ENCODE measurements at regions not wholly inside any gene's neighbourhood (a gene's known extent, or its start where the extent isn't known, plus 50 kb on each side); places are given as distances from the start of the nearest gene placed in this dataset.

GRCh38 chr5:8844847-8845246, 701.0 kb downstream of the SEMA5A start:
- Histone ChIP-seq H3K9ac (ENCODE audit: control insufficient read depth, extremely low read depth, insufficient read depth, low read length) (no peak overlapping the region), H3K27me3 (ENCODE audit: control insufficient read depth, extremely low read depth, insufficient read depth, low read length) (no peaks in the 10 kb centered on the region), H3K27ac (ENCODE audit: control insufficient read depth, insufficient read depth, low read length) (no peak overlapping the region), H3K36me3 (ENCODE audit: control insufficient read depth in 2 of 2, extremely low read depth in 1 of 2, insufficient read depth in 2 of 2, low read length in 2 of 2) (no peaks in the 10 kb centered on the region), H3K9me3 (ENCODE audit: control insufficient read depth, low read depth, low read length) (no peaks in the 10 kb centered on the region), H3K4me3 (ENCODE audit: control insufficient read depth in 2 of 3, extremely low read depth in 1 of 3, insufficient read depth in 2 of 3, low read depth in 1 of 3, low read length in 3 of 3) (no peak overlapping the region), H4K20me1 (ENCODE audit: control insufficient read depth, extremely low read depth, insufficient read depth, low read length) (no peaks in the 10 kb centered on the region), H3K4me1 (ENCODE audit: control insufficient read depth, extremely low read depth, insufficient read depth, low read length) (no peaks in the 10 kb centered on the region), H3K79me2 (ENCODE audit: control insufficient read depth, insufficient read depth, low read length) (no peaks in the 10 kb centered on the region), H3K4me2 (ENCODE audit: control insufficient read depth, extremely low read depth, insufficient read depth, low read depth, low read length) (no peak overlapping the region), H2AFZ (ENCODE audit: control insufficient read depth, low read length) (no peak overlapping the region), H3K9me1 (ENCODE audit: control insufficient read depth, extremely low read depth, insufficient read depth, low read length) (no peaks in the 10 kb centered on the region)
- TF ChIP-seq CTCF (optimal IDR thresholded peaks at IDR 0.05 in 1 of 3, IDR thresholded peaks at IDR 0.05 in 1 of 3, conservative IDR thresholded peaks at IDR 0.05 in 1 of 3; ENCODE audit: extremely low read depth in 1 of 3, insufficient read depth in 2 of 3, low read length in 3 of 3): no peak
- TF ChIP-seq EZH2 (IDR thresholded peaks at IDR 0.05; ENCODE audit: low read length): no peak
- dilution Hi-C loops (cut with MboI; ENCODE audit: extremely low pct_ligation_motif_present, low sequenced_read_pairs): no loop called here
- DNase-seq (ENCODE audit: low read depth, low spot score) (no peak), FAIRE-seq (no peak)

GRCh38 chr5:8845296-8845695, 700.6 kb downstream of the SEMA5A start:
- dilution Hi-C loops (cut with MboI; ENCODE audit: extremely low pct_ligation_motif_present, low sequenced_read_pairs): no loop called here
- H4K20me1 ChIP-seq (ENCODE audit: control insufficient read depth, extremely low read depth, insufficient read depth, low read length): no peaks in the 10 kb centered on the region
- no peaks in the 10 kb centered on the region for H3K4me1 ChIP-seq (ENCODE audit: control insufficient read depth, extremely low read depth, insufficient read depth, low read length)
- no peaks in the 10 kb centered on the region for H3K36me3 ChIP-seq (ENCODE audit: control insufficient read depth in 2 of 2, extremely low read depth in 1 of 2, insufficient read depth in 2 of 2, low read length in 2 of 2)
- H3K4me3 ChIP-seq (ENCODE audit: control insufficient read depth in 2 of 3, extremely low read depth in 1 of 3, insufficient read depth in 2 of 3, low read depth in 1 of 3, low read length in 3 of 3): no peak overlapping the region
- no peaks in the 10 kb centered on the region for H3K9me3 ChIP-seq (ENCODE audit: control insufficient read depth, low read depth, low read length)
- FAIRE-seq: no peak
- H2AFZ ChIP-seq (ENCODE audit: control insufficient read depth, low read length): no peak overlapping the region
- no peaks in the 10 kb centered on the region for H3K9me1 ChIP-seq (ENCODE audit: control insufficient read depth, extremely low read depth, insufficient read depth, low read length)
- H3K4me2 ChIP-seq (ENCODE audit: control insufficient read depth, extremely low read depth, insufficient read depth, low read depth, low read length): no peak overlapping the region
- no peaks in the 10 kb centered on the region for H3K79me2 ChIP-seq (ENCODE audit: control insufficient read depth, insufficient read depth, low read length)
- no peak for DNase-seq (ENCODE audit: low read depth, low spot score)
- H3K27ac ChIP-seq (ENCODE audit: control insufficient read depth, insufficient read depth, low read length): no peak overlapping the region
- TF ChIP-seq EZH2 (IDR thresholded peaks at IDR 0.05; ENCODE audit: low read length) (no peak), CTCF (optimal IDR thresholded peaks at IDR 0.05 in 1 of 3, IDR thresholded peaks at IDR 0.05 in 1 of 3, conservative IDR thresholded peaks at IDR 0.05 in 1 of 3; ENCODE audit: extremely low read depth in 1 of 3, insufficient read depth in 2 of 3, low read length in 3 of 3) (no peak)
- H3K27me3 ChIP-seq (ENCODE audit: control insufficient read depth, extremely low read depth, insufficient read depth, low read length): no peaks in the 10 kb centered on the region
- no peak overlapping the region for H3K9ac ChIP-seq (ENCODE audit: control insufficient read depth, extremely low read depth, insufficient read depth, low read length)

All from keratinocyte (primary cell).